SK-N-SH treated with all-trans-retinoic acid at 6 μM for 48 hours (cell line): ENCODE measurements at regions not wholly inside any gene's neighbourhood (a gene's known extent, or its start where the extent isn't known, plus 50 kb on each side); places are given as distances from the start of the nearest gene placed in this dataset.

Source experiments
- ATAC-seq: fragments of 200-7000 bp; cut with Tn5 transposase; 3 replicates; pipeline ENCODE4 v1.9.1; 2020; ENCODE audit warnings: mild to moderate bottlenecking, moderate library complexity
- ARNTL ChIP-seq: fragments of 450-650 bp; formaldehyde crosslinking; IDR thresholded peaks from 2 replicates; pipeline ENCODE4 v1.5.0; 2020; ENCODE audit warnings: low read depth, mild to moderate bottlenecking, moderate library complexity, borderline replicate concordance
- BACH2 ChIP-seq: fragments of 250-450 bp; sonication (Bioruptor Pico); IDR thresholded peaks from 2 replicates; pipeline ENCODE4 v1.9.0; 2021; ENCODE audit warnings: mild to moderate bottlenecking, borderline replicate concordance
- CSDC2 ChIP-seq: fragments of 250-450 bp; sonication (Bioruptor Pico); IDR thresholded peaks from 2 replicates; pipeline ENCODE4 v1.5.0; 2020; ENCODE audit warnings: mild to moderate bottlenecking, moderate library complexity
- ESRRG ChIP-seq: fragments of 250-450 bp; sonication (Bioruptor Pico); IDR thresholded peaks from 2 replicates; pipeline ENCODE4 v1.6.1; 2021; ENCODE audit warnings: mild to moderate bottlenecking
- GLIS3 ChIP-seq: fragments of 250-450 bp; sonication (Bioruptor Pico); IDR thresholded peaks from 2 replicates; pipeline ENCODE4 v1.5.0; 2020; ENCODE audit warnings: mild to moderate bottlenecking, moderate library complexity
- ISL1 ChIP-seq: fragments of 250-450 bp; sonication (Bioruptor Pico); IDR thresholded peaks from 2 replicates; pipeline ENCODE4 v2.1.2; 2022; ENCODE audit warnings: mild to moderate bottlenecking, moderate library complexity
- OSR1 ChIP-seq: fragments of 250-450 bp; sonication (Bioruptor Pico); IDR thresholded peaks from 2 replicates; pipeline ENCODE4 v1.8.0; 2022; ENCODE audit warnings: moderate library complexity, mild to moderate bottlenecking, inconsistent platforms
- PPARA ChIP-seq: fragments of 250-450 bp; sonication (Bioruptor Pico); IDR thresholded peaks from 2 replicates; pipeline ENCODE4 v1.5.0; 2020; ENCODE audit warnings: mild to moderate bottlenecking, borderline replicate concordance
- RARB ChIP-seq: fragments of 250-450 bp; sonication (Bioruptor Pico); IDR thresholded peaks from 2 replicates; pipeline ENCODE4 v1.8.0; 2021; ENCODE audit warnings: mild to moderate bottlenecking, moderate library complexity
- SNAI2 ChIP-seq: fragments of 250-450 bp; sonication (Bioruptor Pico); IDR thresholded peaks from 2 replicates; pipeline ENCODE4 v1.5.0; 2020; ENCODE audit warnings: mild to moderate bottlenecking, moderate library complexity
- TCF4 ChIP-seq: fragments of 250-450 bp; sonication (Bioruptor Pico); IDR thresholded peaks from 2 replicates; pipeline ENCODE4 v1.8.0; 2021; ENCODE audit warnings: mild to moderate bottlenecking, moderate library complexity, borderline replicate concordance
- TOX ChIP-seq: fragments of 250-450 bp; sonication (Bioruptor Pico); IDR thresholded peaks from 2 replicates; pipeline ENCODE4 v1.8.0; 2021; ENCODE audit warnings: mild to moderate bottlenecking, moderate library complexity, borderline replicate concordance
- ZC3H10 ChIP-seq: fragments of 250-450 bp; sonication (Bioruptor Pico); IDR thresholded peaks from 2 replicates; pipeline ENCODE4 v1.5.1; 2021; ENCODE audit warnings: mild to moderate bottlenecking, moderate library complexity
- ZFP3 ChIP-seq: fragments of 250-450 bp; sonication (Bioruptor Pico); IDR thresholded peaks from 2 replicates; pipeline ENCODE4 v1.5.0; 2020; ENCODE audit warnings: mild to moderate bottlenecking, moderate library complexity
- ZFP30 ChIP-seq: fragments of 450-650 bp; formaldehyde crosslinking; IDR thresholded peaks from 2 replicates; pipeline ENCODE4 v1.5.0; 2022; ENCODE audit warnings: mild to moderate bottlenecking, moderate library complexity
- ZNF70 ChIP-seq: fragments of 450-650 bp; formaldehyde crosslinking; IDR thresholded peaks from 2 replicates; pipeline ENCODE4 v1.5.0; 2020; ENCODE audit warnings: mild to moderate bottlenecking, moderate library complexity
- ZNF8 ChIP-seq: fragments of 450-650 bp; formaldehyde crosslinking; IDR thresholded peaks from 2 replicates; pipeline ENCODE4 v1.5.0; 2020; ENCODE audit warnings: mild to moderate bottlenecking, moderate library complexity
- TF ChIP-seq, protein P1 (sequence below): fragments of 250-450 bp; sonication (Bioruptor Pico); IDR thresholded peaks from 2 replicates; pipeline ENCODE4 v1.8.0; 2020; ENCODE audit warnings: mild to moderate bottlenecking, moderate library complexity, borderline replicate concordance
- TF ChIP-seq, protein P2 (sequence below): fragments of 250-450 bp; sonication (Bioruptor Pico); IDR thresholded peaks from 2 replicates; pipeline ENCODE4 v1.5.1; 2020; ENCODE audit warnings: low read depth, mild to moderate bottlenecking, moderate library complexity
- TF ChIP-seq, protein P3 (sequence below): fragments of 250-450 bp; sonication (Bioruptor Pico); IDR thresholded peaks from 2 replicates; pipeline ENCODE4 v1.8.0; 2021; ENCODE audit warnings: low read depth, mild to moderate bottlenecking, moderate library complexity, borderline replicate concordance
- TF ChIP-seq, protein P4 (sequence below): fragments of 250-450 bp; sonication (Bioruptor Pico); IDR thresholded peaks from 2 replicates; pipeline ENCODE4 v1.5.0; 2020; ENCODE audit warnings: mild to moderate bottlenecking, moderate library complexity
- TF ChIP-seq, protein P5 (sequence below): fragments of 250-450 bp; sonication (Bioruptor Pico); IDR thresholded peaks from 2 replicates; pipeline ENCODE4 v1.5.1; 2021; ENCODE audit warnings: mild to moderate bottlenecking, moderate library complexity

GRCh38 chr9:73685786-73686185, 534.1 kb downstream of the ANXA1 start:
- no peak for ATAC-seq
- TF ChIP-seq, protein P1, sequence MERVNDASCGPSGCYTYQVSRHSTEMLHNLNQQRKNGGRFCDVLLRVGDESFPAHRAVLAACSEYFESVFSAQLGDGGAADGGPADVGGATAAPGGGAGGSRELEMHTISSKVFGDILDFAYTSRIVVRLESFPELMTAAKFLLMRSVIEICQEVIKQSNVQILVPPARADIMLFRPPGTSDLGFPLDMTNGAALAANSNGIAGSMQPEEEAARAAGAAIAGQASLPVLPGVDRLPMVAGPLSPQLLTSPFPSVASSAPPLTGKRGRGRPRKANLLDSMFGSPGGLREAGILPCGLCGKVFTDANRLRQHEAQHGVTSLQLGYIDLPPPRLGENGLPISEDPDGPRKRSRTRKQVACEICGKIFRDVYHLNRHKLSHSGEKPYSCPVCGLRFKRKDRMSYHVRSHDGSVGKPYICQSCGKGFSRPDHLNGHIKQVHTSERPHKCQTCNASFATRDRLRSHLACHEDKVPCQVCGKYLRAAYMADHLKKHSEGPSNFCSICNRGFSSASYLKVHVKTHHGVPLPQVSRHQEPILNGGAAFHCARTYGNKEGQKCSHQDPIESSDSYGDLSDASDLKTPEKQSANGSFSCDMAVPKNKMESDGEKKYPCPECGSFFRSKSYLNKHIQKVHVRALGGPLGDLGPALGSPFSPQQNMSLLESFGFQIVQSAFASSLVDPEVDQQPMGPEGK (CRISPR knock-in tag) = no peak
- TF ChIP-seq ZC3H10 = no peak
- no peak for TF ChIP-seq OSR1 (CRISPR knock-in tag)
- TF ChIP-seq ZFP3 (CRISPR knock-in tag) = no peak
- TF ChIP-seq GLIS3 (CRISPR knock-in tag) = no peak
- no peak for TF ChIP-seq ZNF70 (CRISPR knock-in tag)
- TF ChIP-seq SNAI2 (CRISPR knock-in tag) = no peak
- no peak for TF ChIP-seq ESRRG (CRISPR knock-in tag)
- TF ChIP-seq ARNTL (CRISPR knock-in tag) = no peak
- no peak for TF ChIP-seq CSDC2 (CRISPR knock-in tag)
- TF ChIP-seq, protein P2, sequence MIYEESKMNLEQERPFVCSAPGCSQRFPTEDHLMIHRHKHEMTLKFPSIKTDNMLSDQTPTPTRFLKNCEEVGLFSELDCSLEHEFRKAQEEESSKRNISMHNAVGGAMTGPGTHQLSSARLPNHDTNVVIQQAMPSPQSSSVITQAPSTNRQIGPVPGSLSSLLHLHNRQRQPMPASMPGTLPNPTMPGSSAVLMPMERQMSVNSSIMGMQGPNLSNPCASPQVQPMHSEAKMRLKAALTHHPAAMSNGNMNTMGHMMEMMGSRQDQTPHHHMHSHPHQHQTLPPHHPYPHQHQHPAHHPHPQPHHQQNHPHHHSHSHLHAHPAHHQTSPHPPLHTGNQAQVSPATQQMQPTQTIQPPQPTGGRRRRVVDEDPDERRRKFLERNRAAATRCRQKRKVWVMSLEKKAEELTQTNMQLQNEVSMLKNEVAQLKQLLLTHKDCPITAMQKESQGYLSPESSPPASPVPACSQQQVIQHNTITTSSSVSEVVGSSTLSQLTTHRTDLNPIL (CRISPR knock-in tag) = no peak
- TF ChIP-seq TOX (CRISPR knock-in tag) = no peak
- no peak for TF ChIP-seq RARB (CRISPR knock-in tag)
- TF ChIP-seq, all 23 proteins: peak for 0

- no peak for ATAC-seq
- TF ChIP-seq, protein P3, sequence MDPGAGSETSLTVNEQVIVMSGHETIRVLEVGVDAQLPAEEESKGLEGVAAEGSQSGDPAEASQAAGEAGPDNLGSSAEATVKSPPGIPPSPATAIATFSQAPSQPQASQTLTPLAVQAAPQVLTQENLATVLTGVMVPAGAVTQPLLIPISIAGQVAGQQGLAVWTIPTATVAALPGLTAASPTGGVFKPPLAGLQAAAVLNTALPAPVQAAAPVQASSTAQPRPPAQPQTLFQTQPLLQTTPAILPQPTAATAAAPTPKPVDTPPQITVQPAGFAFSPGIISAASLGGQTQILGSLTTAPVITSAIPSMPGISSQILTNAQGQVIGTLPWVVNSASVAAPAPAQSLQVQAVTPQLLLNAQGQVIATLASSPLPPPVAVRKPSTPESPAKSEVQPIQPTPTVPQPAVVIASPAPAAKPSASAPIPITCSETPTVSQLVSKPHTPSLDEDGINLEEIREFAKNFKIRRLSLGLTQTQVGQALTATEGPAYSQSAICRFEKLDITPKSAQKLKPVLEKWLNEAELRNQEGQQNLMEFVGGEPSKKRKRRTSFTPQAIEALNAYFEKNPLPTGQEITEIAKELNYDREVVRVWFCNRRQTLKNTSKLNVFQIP (CRISPR knock-in tag) = no peak
- TF ChIP-seq BACH2 (CRISPR knock-in tag) (no peak), ISL1 (CRISPR knock-in tag) (no peak), ESRRG (CRISPR knock-in tag) (no peak), RARB (CRISPR knock-in tag) (no peak), ZC3H10 (no peak), PPARA (no peak), TOX (CRISPR knock-in tag) (no peak), ZNF8 (CRISPR knock-in tag) (no peak), TCF4 (CRISPR knock-in tag) (no peak), GLIS3 (CRISPR knock-in tag) (no peak), OSR1 (CRISPR knock-in tag) (no peak), ZFP30 (CRISPR knock-in tag) (no peak), SNAI2 (CRISPR knock-in tag) (no peak)
- TF ChIP-seq, protein P4, sequence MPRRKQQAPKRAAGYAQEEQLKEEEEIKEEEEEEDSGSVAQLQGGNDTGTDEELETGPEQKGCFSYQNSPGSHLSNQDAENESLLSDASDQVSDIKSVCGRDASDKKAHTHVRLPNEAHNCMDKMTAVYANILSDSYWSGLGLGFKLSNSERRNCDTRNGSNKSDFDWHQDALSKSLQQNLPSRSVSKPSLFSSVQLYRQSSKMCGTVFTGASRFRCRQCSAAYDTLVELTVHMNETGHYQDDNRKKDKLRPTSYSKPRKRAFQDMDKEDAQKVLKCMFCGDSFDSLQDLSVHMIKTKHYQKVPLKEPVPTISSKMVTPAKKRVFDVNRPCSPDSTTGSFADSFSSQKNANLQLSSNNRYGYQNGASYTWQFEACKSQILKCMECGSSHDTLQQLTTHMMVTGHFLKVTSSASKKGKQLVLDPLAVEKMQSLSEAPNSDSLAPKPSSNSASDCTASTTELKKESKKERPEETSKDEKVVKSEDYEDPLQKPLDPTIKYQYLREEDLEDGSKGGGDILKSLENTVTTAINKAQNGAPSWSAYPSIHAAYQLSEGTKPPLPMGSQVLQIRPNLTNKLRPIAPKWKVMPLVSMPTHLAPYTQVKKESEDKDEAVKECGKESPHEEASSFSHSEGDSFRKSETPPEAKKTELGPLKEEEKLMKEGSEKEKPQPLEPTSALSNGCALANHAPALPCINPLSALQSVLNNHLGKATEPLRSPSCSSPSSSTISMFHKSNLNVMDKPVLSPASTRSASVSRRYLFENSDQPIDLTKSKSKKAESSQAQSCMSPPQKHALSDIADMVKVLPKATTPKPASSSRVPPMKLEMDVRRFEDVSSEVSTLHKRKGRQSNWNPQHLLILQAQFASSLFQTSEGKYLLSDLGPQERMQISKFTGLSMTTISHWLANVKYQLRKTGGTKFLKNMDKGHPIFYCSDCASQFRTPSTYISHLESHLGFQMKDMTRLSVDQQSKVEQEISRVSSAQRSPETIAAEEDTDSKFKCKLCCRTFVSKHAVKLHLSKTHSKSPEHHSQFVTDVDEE = no peak
Observed at GRCh38 chr9:73689051-73689870, 537.6 kb downstream of the ANXA1 start.

GRCh38 chr9:73701415-73702057, 549.9 kb downstream of the ANXA1 start:
- no peak for ATAC-seq
- TF ChIP-seq, protein P1 (CRISPR knock-in tag) = no peak
- no peak for TF ChIP-seq RARB (CRISPR knock-in tag)
- TF ChIP-seq BACH2 (CRISPR knock-in tag) = no peak
- TF ChIP-seq GLIS3 (CRISPR knock-in tag) = no peak
- TF ChIP-seq ISL1 (CRISPR knock-in tag) = no peak
- TF ChIP-seq SNAI2 (CRISPR knock-in tag) = no peak
- TF ChIP-seq PPARA = no peak
- TF ChIP-seq TOX (CRISPR knock-in tag) = no peak
- no peak for TF ChIP-seq ZC3H10
- TF ChIP-seq ARNTL (CRISPR knock-in tag) = no peak
- no peak for TF ChIP-seq ZFP3 (CRISPR knock-in tag)
- no peak for TF ChIP-seq ZNF70 (CRISPR knock-in tag)
- TF ChIP-seq, protein P5, sequence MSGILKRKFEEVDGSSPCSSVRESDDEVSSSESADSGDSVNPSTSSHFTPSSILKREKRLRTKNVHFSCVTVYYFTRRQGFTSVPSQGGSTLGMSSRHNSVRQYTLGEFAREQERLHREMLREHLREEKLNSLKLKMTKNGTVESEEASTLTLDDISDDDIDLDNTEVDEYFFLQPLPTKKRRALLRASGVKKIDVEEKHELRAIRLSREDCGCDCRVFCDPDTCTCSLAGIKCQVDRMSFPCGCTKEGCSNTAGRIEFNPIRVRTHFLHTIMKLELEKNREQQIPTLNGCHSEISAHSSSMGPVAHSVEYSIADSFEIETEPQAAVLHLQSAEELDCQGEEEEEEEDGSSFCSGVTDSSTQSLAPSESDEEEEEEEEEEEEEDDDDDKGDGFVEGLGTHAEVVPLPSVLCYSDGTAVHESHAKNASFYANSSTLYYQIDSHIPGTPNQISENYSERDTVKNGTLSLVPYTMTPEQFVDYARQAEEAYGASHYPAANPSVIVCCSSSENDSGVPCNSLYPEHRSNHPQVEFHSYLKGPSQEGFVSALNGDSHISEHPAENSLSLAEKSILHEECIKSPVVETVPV = no peak
- TF ChIP-seq, all 23 proteins: peak for 0
